Retinal pigment epithelial cell (primary cell): ENCODE measurements at regions not wholly inside any gene's neighbourhood (a gene's known extent, or its start where the extent isn't known, plus 50 kb on each side); places are given as distances from the start of the nearest gene placed in this dataset.

Source experiments
- DNase-seq: peaks from one replicate; pipeline ENCODE4 v3.0.0-alpha.2; 2010; ENCODE audit warnings: low read depth
- H3K4me3 ChIP-seq: 2 replicates; pipeline ENCODE4 v1.5.1; 2011; ENCODE audit warnings: mild to moderate bottlenecking, low read length, control low read depth, moderate library complexity
- CTCF ChIP-seq: conservative IDR thresholded peaks from 2 replicates; pipeline ENCODE4 v1.5.1; 2011; ENCODE audit warnings: low read depth, low read length, control low read depth, inconsistent platforms

- TF ChIP-seq CTCF = no peak
- no peak overlapping the region for H3K4me3 ChIP-seq
- no peak for DNase-seq
Measured at GRCh38 chr5:67487862-67488261, 291.3 kb upstream of the CD180 start.

- no peak for DNase-seq
- no peak overlapping the region for H3K4me3 ChIP-seq
- no peak for TF ChIP-seq CTCF
Measured at GRCh38 chr5:67483453-67484030, 286.9 kb upstream of the CD180 start.

GRCh38 chr5:67481362-67481761, 284.8 kb upstream of the CD180 start:
- TF ChIP-seq CTCF = no peak
- H3K4me3 ChIP-seq = no peak overlapping the region
- no peak for DNase-seq

GRCh38 chr5:67478337-67478736, 281.7 kb upstream of the CD180 start:
- no peak for DNase-seq
- no peak for TF ChIP-seq CTCF
- no peak overlapping the region for H3K4me3 ChIP-seq

GRCh38 chr5:67476995-67477394, 280.4 kb upstream of the CD180 start:
- no peak for TF ChIP-seq CTCF
- H3K4me3 ChIP-seq = no peak overlapping the region
- no peak for DNase-seq

GRCh38 chr5:67476531-67476930, 279.9 kb upstream of the CD180 start:
- no peak for DNase-seq
- TF ChIP-seq CTCF = no peak

GRCh38 chr5:67475489-67475888, 278.9 kb upstream of the CD180 start:
- no peak for DNase-seq
- TF ChIP-seq CTCF = no peak
- H3K4me3 ChIP-seq = no peak overlapping the region

More at GRCh38 chr5:67476531-67476930, 279.9 kb upstream of the CD180 start:
- no peak overlapping the region for H3K4me3 ChIP-seq
